ENCODE measurements at regions not wholly inside any gene's neighbourhood (a gene's known extent, or its start where the extent isn't known, plus 50 kb on each side); places are given as distances from the start of the nearest gene placed in this dataset.

DNA sequence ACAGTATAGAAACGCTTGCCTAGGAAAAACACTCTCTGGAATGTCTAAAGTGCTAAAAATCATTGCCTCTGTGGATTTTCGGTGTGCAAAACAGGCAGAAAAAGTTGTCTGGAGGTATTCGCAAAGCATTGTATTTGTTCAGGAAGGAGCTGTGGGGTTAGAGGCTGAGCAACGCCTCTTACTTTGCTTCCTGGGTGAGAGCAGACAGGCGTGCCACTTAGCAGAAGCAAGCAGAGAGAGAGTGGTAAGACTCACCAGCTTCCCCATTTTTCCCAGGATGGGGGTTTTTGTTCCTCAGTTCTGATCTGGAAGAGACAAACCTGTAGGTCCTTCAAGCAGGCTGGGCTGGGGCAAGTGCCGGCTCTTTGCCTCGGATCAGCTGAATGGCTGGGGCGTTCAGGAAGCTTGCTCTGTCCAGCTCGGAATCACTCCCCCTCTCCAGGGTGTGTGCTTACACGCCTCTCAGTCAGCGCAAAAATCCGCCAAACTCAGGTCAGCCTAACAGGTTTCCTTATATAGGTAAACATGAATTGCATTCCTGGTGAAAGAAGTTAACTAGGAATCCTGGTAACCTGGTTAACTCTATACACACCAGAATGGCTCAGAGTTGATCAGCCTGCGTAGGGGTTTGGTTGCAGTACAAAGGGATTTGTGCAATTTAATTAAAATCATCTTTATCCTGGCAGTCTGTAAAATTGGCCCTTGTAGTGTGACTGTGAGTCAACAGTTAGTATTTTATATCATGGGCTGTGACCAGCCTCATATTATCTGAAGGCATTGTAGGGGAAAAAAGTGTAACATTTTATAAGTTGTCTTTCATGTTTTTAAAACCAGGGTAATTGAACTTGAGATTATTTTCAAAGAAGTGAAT lies 213.1 kb upstream of the MID1 start:
- DNase-seq (ENCODE audit: low read depth) = no peak
- CTCF ChIA-PET = no interaction called here
- no peaks in the 10 kb centered on the region for H3K27me3 ChIP-seq (ENCODE audit: control insufficient read depth, insufficient read depth, low read length)
- POLR2A ChIA-PET = no interaction called here
- H3K36me3 ChIP-seq (ENCODE audit: control insufficient read depth, insufficient read depth, low read length) = no peaks in the 10 kb centered on the region
- TF ChIP-seq, protein P1, sequence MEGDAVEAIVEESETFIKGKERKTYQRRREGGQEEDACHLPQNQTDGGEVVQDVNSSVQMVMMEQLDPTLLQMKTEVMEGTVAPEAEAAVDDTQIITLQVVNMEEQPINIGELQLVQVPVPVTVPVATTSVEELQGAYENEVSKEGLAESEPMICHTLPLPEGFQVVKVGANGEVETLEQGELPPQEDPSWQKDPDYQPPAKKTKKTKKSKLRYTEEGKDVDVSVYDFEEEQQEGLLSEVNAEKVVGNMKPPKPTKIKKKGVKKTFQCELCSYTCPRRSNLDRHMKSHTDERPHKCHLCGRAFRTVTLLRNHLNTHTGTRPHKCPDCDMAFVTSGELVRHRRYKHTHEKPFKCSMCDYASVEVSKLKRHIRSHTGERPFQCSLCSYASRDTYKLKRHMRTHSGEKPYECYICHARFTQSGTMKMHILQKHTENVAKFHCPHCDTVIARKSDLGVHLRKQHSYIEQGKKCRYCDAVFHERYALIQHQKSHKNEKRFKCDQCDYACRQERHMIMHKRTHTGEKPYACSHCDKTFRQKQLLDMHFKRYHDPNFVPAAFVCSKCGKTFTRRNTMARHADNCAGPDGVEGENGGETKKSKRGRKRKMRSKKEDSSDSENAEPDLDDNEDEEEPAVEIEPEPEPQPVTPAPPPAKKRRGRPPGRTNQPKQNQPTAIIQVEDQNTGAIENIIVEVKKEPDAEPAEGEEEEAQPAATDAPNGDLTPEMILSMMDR (IDR thresholded peaks at IDR 0.05; ENCODE audit: insufficient read depth, low read depth, low read length) = no peak
- H3K4me3 ChIP-seq (ENCODE audit: low read depth, low read length) = no peak overlapping the region

DNA sequence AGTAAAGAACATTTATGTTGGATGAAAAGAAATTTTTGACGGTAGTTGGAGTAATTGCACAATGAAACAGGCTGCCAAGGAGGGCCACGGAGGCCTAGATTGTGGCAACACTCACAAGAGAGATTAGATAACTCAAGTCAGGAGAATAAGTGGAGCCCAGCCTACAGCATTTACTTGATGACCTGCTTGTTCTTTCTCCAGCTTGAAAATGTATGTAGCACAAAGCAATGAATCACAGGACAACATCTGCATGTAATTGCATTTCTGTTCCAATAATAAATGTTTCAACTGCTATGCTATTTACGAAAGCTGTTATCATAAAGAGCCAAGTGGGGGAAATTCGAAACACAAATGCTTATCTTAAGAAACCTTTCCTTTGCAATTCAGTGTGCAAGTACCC lies 221.2 kb upstream of the MID1 start:
- TF ChIP-seq, protein P1 (IDR thresholded peaks at IDR 0.05; ENCODE audit: insufficient read depth, low read depth, low read length) = no peak

GRCh38 chrX:10842646-10843045 lies 222.3 kb upstream of the MID1 start:
- ChIA-PET CTCF (no interaction called here), POLR2A (no interaction called here)
- TF ChIP-seq, protein P1 (IDR thresholded peaks at IDR 0.05; ENCODE audit: insufficient read depth, low read depth, low read length) = no peak
- no peaks in the 10 kb centered on the region for H3K27me3 ChIP-seq (ENCODE audit: control insufficient read depth, insufficient read depth, low read length)
- DNase-seq (ENCODE audit: low read depth) = no peak
- H3K36me3 ChIP-seq (ENCODE audit: control insufficient read depth, insufficient read depth, low read length) = no peaks in the 10 kb centered on the region
- no peak overlapping the region for H3K4me3 ChIP-seq (ENCODE audit: low read depth, low read length)

More for the DNA sequence above, 221.2 kb upstream of the MID1 start:
- ChIA-PET POLR2A (no interaction called here), CTCF (no interaction called here)
- no peak for DNase-seq (ENCODE audit: low read depth)
- Histone ChIP-seq H3K27me3 (ENCODE audit: control insufficient read depth, insufficient read depth, low read length) (no peaks in the 10 kb centered on the region), H3K36me3 (ENCODE audit: control insufficient read depth, insufficient read depth, low read length) (no peaks in the 10 kb centered on the region), H3K4me3 (ENCODE audit: low read depth, low read length) (no peak overlapping the region)

DNA sequence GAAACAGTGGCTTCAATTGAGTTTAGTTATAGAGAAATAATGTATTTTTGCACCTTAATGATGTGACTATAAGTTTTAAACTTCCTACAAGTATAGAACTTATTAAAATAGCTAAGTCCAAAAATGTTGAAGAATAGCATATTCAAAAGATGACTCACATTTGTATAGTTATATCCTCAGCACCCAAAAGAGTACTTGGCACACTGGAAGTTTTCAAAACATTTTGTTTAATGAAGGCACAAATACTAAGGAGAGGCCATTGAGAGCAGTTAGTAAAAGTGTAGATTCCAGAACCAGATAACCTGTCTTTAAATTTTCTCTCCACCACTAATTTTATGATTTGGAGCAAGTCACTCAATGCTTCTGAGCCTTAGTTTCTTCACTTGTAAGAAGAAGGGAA lies 226.9 kb upstream of the MID1 start:
- CTCF ChIA-PET = interaction anchor here (1.5 kb wide), 1 partner anchor 9 kb away, joined by 4 read pairs; no protein-coding TSS in a partner anchor
- POLR2A ChIA-PET = no interaction called here
- TF ChIP-seq, protein P1 (IDR thresholded peaks at IDR 0.05; ENCODE audit: insufficient read depth, low read depth, low read length) = no peak
- Histone ChIP-seq H3K27me3 (ENCODE audit: control insufficient read depth, insufficient read depth, low read length) (no peaks in the 10 kb centered on the region), H3K36me3 (ENCODE audit: control insufficient read depth, insufficient read depth, low read length) (no peaks in the 10 kb centered on the region), H3K4me3 (ENCODE audit: low read depth, low read length) (no peak overlapping the region)
- DNase-seq (ENCODE audit: low read depth) = no peak

- ChIA-PET POLR2A (no interaction called here), CTCF (no interaction called here)
- no peaks in the 10 kb centered on the region for H3K36me3 ChIP-seq (ENCODE audit: control insufficient read depth, insufficient read depth, low read length)
- TF ChIP-seq, protein P1 (IDR thresholded peaks at IDR 0.05; ENCODE audit: insufficient read depth, low read depth, low read length) = no peak
- no peak overlapping the region for H3K4me3 ChIP-seq (ENCODE audit: low read depth, low read length)
- no peak for DNase-seq (ENCODE audit: low read depth)
- H3K27me3 ChIP-seq (ENCODE audit: control insufficient read depth, insufficient read depth, low read length) = no peaks in the 10 kb centered on the region; the same call in 1 of the 2 replicates
Observed at GRCh38 chrX:10851809-10852208, 231.4 kb upstream of the MID1 start.
